GM10266 (cell line): ENCODE measurements at regions not wholly inside any gene's neighbourhood (a gene's known extent, or its start where the extent isn't known, plus 50 kb on each side); places are given as distances from the start of the nearest gene placed in this dataset.

Source experiments
- DNase-seq: peaks from one replicate; pipeline ENCODE4 v3.0.0; 2012; ENCODE audit errors: extremely low spot score
- TF ChIP-seq, protein P1 (sequence below): IDR thresholded peaks from 2 replicates; pipeline ENCODE4 v1.5.1; 2012; ENCODE audit warnings: mild to moderate bottlenecking, low read depth; ENCODE audit not compliant: control insufficient read depth, insufficient read depth; ENCODE audit errors: missing control alignments

DNA sequence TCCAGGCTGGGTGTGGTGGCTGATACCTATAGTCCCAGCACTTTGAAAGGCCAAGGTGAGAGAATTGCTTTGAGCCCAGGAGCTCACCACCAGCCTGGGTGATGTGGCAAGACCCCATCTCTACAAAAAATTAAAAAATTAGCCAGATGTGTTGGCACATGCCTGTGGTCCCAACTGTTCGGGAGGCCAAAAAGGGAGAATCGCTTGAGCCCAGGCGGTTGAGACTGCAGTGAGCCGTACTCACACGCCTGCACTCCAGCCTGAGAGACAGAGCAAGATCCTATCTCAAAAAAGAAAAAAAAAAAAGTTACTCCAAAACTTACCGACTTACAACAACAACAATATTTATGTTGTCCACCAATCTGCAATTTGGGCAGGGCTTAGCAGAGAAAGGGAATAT lies 178.0 kb upstream of the FN1 start:
- no peak for DNase-seq
- TF ChIP-seq, protein P1, sequence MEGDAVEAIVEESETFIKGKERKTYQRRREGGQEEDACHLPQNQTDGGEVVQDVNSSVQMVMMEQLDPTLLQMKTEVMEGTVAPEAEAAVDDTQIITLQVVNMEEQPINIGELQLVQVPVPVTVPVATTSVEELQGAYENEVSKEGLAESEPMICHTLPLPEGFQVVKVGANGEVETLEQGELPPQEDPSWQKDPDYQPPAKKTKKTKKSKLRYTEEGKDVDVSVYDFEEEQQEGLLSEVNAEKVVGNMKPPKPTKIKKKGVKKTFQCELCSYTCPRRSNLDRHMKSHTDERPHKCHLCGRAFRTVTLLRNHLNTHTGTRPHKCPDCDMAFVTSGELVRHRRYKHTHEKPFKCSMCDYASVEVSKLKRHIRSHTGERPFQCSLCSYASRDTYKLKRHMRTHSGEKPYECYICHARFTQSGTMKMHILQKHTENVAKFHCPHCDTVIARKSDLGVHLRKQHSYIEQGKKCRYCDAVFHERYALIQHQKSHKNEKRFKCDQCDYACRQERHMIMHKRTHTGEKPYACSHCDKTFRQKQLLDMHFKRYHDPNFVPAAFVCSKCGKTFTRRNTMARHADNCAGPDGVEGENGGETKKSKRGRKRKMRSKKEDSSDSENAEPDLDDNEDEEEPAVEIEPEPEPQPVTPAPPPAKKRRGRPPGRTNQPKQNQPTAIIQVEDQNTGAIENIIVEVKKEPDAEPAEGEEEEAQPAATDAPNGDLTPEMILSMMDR, result no peak

DNA sequence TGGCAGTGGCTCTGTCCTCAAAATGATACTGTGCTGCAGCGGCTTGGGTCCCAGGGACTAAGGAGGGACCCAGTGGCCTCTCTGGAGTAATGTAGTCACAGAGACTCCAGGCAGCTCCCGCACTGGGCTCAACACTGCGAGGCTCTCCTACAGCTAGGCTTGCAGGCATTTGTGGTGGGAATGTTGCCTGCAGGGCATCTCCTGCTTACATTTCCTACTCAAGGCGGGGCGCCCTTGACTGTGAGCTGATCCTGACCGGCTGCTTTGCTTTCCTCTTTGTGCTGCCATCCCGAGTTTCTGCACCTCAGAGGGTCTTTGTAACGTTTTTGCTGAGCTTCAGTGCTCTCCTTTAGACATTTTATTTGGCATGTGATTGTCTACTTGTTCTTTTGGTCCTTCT lies 177.4 kb upstream of the FN1 start:
- no peak for DNase-seq
- TF ChIP-seq, protein P1, result no peak

DNA sequence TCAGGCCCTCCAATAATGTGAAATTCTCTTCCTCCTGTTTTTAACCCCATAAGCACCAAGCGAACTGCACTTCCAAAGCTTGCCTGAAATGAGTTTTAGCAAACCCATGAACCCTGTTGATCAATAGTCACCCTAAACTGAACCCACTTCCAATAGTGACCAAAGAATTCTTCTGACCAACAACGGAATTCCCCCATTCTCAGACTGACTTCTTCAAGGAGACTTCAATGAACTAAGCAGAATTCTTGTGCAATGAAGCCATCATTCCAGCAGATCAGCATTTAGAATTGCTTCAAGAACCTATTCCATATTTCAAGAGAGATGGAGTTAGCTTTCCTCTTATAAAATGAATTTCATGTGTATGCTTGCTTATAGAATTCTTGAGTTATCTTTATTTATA lies 176.9 kb upstream of the FN1 start:
- TF ChIP-seq, protein P1, result no peak
- no peak for DNase-seq

DNA sequence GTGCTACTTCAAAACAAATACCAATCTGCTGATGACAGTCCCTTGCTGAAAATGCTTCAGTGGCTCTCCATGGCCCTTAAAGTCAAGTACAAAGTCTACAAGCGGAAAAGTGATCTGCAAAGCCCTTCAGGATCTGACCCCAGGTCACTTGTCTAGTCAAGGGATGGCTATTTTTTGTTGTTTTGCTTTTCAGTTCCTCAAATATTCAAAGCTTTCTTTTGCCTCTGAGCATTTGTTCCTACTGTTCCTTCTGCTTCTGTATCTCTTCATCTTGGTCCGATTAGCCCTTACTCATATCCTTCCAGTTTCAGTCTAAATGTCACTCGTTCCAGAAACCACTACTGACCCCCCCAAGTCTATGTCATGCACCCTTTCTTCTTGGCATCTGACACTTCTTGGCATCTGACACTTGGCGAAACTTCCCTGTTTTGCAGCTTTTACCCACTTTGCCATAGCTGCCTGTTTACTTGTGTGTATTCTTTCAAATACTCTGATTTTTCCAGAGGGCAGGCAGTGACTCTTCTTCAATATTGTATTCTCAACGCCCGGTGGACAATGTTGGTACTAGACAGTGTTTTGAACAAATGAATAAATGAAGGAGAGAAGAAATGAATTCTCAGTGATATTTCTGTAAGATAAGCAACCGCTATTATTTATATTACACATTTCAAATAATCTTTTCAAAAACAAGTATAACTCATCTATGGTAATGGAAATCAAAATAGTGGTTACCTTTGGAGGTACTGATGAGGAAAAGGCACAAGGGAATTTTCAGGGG lies 175.9 kb upstream of the FN1 start:
- TF ChIP-seq, protein P1, result no peak
- no peak for DNase-seq

DNA sequence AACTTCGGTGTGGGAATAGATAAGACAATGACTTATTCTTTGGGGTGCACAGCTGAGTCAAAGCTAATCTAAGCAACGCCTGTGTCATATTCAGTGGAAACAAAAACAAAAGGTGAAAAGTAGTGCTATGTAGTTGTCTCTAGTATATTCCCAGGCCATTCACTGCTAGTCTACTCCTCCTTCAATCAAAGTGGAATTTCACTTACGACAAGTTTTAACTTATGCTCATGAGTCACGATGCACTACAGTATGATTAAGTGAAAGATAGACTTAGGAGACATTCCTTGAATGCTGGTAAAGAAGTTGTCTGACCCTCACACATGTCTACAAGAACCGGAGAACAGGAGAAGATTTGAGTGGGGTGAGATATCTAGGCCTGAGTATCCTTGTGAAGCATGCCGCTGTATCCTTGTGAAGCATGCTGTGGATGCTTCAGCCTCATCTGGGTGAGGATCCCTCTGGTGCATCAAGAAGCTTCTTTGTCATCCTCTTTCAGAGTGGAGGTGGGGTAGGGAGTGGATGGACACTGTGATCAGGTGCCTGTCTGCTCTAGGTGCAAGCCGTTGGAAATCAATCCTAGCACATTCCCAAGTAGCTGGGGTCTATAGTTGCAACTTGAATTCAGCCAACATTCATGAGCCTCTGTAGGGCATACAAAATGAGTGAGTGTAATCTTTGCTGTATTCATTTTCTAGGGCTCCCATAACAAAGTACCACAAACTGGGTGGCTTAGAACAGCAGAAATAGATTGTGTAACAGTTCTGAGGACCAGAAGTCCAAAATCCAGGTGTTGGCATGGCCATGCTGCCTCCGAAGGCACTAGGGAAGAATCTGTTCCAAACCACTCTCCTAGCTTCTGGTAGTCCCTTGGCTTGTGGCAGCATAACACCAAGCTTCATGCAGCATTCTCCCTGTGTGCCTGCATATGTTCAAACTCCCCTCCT lies 173.5 kb upstream of the FN1 start:
- DNase-seq, result no peak
- TF ChIP-seq, protein P1, result no peak

DNA sequence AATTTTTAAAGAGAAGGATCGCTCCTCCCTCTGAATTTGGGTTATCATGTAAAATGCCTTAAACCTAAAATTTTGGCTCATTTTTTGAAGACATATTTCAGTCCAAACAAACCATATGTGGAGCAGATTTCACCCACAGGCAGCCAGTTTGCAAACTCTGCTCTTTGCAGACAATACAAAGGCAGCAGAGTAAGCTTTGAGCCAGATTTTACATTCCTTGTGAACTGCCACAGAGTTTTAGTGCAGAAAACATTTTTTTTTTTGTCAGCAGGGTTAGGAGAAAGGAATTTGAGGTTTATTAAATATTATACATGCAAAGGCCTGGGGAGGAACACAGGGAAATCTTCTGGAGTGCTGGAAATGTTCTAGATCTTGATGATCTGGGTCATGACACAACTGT lies 171.9 kb upstream of the FN1 start:
- no peak for DNase-seq
- TF ChIP-seq, protein P1, result no peak
